ENCODE measurements at regions not wholly inside any gene's neighbourhood (a gene's known extent, or its start where the extent isn't known, plus 50 kb on each side); places are given as distances from the start of the nearest gene placed in this dataset.

DNA sequence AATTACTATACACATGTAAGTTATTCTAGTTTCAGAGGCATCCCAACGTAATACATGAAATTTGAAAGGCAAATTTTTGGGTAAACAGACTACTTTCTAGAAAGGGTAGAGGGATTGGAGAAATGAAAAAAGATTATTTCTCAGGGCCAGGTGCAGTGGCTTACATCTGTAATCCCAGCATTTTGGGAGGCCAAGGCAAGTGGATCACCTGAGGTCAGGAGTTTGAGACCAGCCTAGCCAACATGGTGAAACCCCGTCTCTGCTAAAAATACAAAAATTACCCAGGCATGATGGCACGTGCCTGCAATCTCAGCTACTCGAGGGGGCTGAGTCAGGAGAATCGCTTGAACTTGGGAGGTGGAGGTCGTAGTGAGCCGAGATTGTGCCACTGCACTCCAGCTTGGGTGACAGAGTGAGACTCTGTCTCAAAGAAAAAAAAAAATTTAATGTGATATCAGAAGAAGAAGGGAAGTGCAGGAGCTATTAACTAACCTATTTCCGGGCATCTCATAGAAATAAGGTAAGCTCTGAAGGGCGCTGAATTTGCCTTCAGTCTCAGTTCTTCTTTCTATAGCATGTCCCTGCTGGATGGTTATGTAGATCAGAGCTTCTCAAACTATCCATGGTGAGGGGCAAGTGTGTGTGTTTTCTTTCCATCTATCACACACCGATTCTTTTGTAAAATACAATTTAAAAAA, 100.3 kb upstream of the MTHFD1L start:
- in situ Hi-C loops (cut with HindIII; ENCODE audit: extremely low pct_ligation_motif_present, low pct_unique_long_range_greater_than_20kb) (no loop called here), intact Hi-C loops (cut with micrococcal nuclease; ENCODE audit: unreplicated experiment) (no loop called here)
- no peaks in the 10 kb centered on the region for H3K9me3 ChIP-seq (ENCODE audit: low read length)
- 18% methylated on average over 10 of the region's 10 CpGs for WGBS (ENCODE audit: low lambda C conversion rate)
- H3K79me2 ChIP-seq (ENCODE audit: insufficient read depth, low read length) = no peaks in the 10 kb centered on the region
- no peaks in the 10 kb centered on the region for H3K4me1 ChIP-seq (ENCODE audit: insufficient read depth, low read length)
- no peak for FAIRE-seq
- DNase-seq (ENCODE audit: low spot score) = no peak
- no peak overlapping the region for H3K4me3 ChIP-seq (replicated peaks in 1 of 3; ENCODE audit: insufficient read depth in 1 of 3, low read depth in 2 of 3, low read length in 3 of 3)
- no peaks in the 10 kb centered on the region for H3K27me3 ChIP-seq (ENCODE audit: control insufficient read depth in 1 of 2, insufficient read depth in 2 of 2, low read length in 2 of 2)
- no peak for TF ChIP-seq ZNF720 (CRISPR knock-in tag; IDR thresholded peaks at IDR 0.05)
- TF ChIP-seq, protein P1, sequence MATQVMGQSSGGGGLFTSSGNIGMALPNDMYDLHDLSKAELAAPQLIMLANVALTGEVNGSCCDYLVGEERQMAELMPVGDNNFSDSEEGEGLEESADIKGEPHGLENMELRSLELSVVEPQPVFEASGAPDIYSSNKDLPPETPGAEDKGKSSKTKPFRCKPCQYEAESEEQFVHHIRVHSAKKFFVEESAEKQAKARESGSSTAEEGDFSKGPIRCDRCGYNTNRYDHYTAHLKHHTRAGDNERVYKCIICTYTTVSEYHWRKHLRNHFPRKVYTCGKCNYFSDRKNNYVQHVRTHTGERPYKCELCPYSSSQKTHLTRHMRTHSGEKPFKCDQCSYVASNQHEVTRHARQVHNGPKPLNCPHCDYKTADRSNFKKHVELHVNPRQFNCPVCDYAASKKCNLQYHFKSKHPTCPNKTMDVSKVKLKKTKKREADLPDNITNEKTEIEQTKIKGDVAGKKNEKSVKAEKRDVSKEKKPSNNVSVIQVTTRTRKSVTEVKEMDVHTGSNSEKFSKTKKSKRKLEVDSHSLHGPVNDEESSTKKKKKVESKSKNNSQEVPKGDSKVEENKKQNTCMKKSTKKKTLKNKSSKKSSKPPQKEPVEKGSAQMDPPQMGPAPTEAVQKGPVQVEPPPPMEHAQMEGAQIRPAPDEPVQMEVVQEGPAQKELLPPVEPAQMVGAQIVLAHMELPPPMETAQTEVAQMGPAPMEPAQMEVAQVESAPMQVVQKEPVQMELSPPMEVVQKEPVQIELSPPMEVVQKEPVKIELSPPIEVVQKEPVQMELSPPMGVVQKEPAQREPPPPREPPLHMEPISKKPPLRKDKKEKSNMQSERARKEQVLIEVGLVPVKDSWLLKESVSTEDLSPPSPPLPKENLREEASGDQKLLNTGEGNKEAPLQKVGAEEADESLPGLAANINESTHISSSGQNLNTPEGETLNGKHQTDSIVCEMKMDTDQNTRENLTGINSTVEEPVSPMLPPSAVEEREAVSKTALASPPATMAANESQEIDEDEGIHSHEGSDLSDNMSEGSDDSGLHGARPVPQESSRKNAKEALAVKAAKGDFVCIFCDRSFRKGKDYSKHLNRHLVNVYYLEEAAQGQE (IDR thresholded peaks at IDR 0.05; ENCODE audit: borderline replicate concordance in 1 of 2, low read depth in 1 of 2, low read length in 2 of 2) = no peak
- no peak for TF ChIP-seq SMAD1 (CRISPR knock-in tag; IDR thresholded peaks at IDR 0.05; ENCODE audit: borderline replicate concordance, low read depth)
- no peak for TF ChIP-seq ZNF710 (CRISPR knock-in tag; IDR thresholded peaks at IDR 0.05; ENCODE audit: borderline replicate concordance)
- no peak for TF ChIP-seq ZSCAN29 (CRISPR knock-in tag; conservative IDR thresholded peaks at IDR 0.05)
- no peak for TF ChIP-seq ZBTB43 (CRISPR knock-in tag; conservative IDR thresholded peaks at IDR 0.05)
- no peak for TF ChIP-seq ZNF839 (CRISPR knock-in tag; IDR thresholded peaks at IDR 0.05; ENCODE audit: borderline replicate concordance)
- TF ChIP-seq AGO2 (optimal IDR thresholded peaks at IDR 0.05; ENCODE audit: low read depth, low read length) = no peak
- no peak for TF ChIP-seq KLF15 (CRISPR knock-in tag; IDR thresholded peaks at IDR 0.05; ENCODE audit: borderline replicate concordance)
- no peak for TF ChIP-seq MEIS1 (CRISPR knock-in tag; IDR thresholded peaks at IDR 0.05; ENCODE audit: borderline replicate concordance)
- no peak for TF ChIP-seq ZNF614 (CRISPR knock-in tag; IDR thresholded peaks at IDR 0.05; ENCODE audit: borderline replicate concordance)
- TF ChIP-seq RFXAP (CRISPR knock-in tag; IDR thresholded peaks at IDR 0.05; ENCODE audit: borderline replicate concordance) = no peak
- TF ChIP-seq MEF2D (CRISPR knock-in tag; IDR thresholded peaks at IDR 0.05) = no peak
- no peak for TF ChIP-seq ZNF768 (CRISPR knock-in tag; IDR thresholded peaks at IDR 0.05)
- no peak for TF ChIP-seq NR0B2 (CRISPR knock-in tag; IDR thresholded peaks at IDR 0.05)
- no peak for TF ChIP-seq PCBP1 (IDR thresholded peaks at IDR 0.05; ENCODE audit: borderline replicate concordance, low read depth, low read length)
- TF ChIP-seq YEATS2 (CRISPR knock-in tag; IDR thresholded peaks at IDR 0.05; ENCODE audit: borderline replicate concordance) = no peak
- no peaks in the 10 kb centered on the region for H3K36me3 ChIP-seq (replicated peaks in 1 of 2; ENCODE audit: control insufficient read depth in 1 of 2, insufficient read depth in 2 of 2, low read length in 2 of 2)
- ATAC-seq = no peak
- no peak overlapping the region for H2AFZ ChIP-seq (ENCODE audit: low read length)
- H3K4me2 ChIP-seq (ENCODE audit: low read depth, low read length) = no peak overlapping the region
- BruUV-seq (replicated peaks) = no TSS peak
- no peaks in the 10 kb centered on the region for H4K20me1 ChIP-seq (ENCODE audit: insufficient read depth, low read length)
- no peak overlapping the region for H3K27ac ChIP-seq (ENCODE audit: extremely low read length, insufficient read depth, low read length)
- POLR2A ChIA-PET = no interaction called here
- CTCF ChIA-PET (ENCODE audit: low intra/inter-chr PET ratio, low total read pairs) = no interaction called here
- H3K9ac ChIP-seq (ENCODE audit: insufficient read depth, low read depth, low read length) = no peak overlapping the region

All from HepG2 (cell line).